Fibroblast of peridontal ligament (primary cell): ENCODE measurements at regions not wholly inside any gene's neighbourhood (a gene's known extent, or its start where the extent isn't known, plus 50 kb on each side); places are given as distances from the start of the nearest gene placed in this dataset.
A peak's percentile ranks its signal among the peaks of the same experiment; 100 is the strongest.

Source experiments
- DNase-seq: peaks from one replicate; pipeline ENCODE4 v3.0.0-alpha.2; 2010; ENCODE audit errors: extremely low read depth

DNA sequence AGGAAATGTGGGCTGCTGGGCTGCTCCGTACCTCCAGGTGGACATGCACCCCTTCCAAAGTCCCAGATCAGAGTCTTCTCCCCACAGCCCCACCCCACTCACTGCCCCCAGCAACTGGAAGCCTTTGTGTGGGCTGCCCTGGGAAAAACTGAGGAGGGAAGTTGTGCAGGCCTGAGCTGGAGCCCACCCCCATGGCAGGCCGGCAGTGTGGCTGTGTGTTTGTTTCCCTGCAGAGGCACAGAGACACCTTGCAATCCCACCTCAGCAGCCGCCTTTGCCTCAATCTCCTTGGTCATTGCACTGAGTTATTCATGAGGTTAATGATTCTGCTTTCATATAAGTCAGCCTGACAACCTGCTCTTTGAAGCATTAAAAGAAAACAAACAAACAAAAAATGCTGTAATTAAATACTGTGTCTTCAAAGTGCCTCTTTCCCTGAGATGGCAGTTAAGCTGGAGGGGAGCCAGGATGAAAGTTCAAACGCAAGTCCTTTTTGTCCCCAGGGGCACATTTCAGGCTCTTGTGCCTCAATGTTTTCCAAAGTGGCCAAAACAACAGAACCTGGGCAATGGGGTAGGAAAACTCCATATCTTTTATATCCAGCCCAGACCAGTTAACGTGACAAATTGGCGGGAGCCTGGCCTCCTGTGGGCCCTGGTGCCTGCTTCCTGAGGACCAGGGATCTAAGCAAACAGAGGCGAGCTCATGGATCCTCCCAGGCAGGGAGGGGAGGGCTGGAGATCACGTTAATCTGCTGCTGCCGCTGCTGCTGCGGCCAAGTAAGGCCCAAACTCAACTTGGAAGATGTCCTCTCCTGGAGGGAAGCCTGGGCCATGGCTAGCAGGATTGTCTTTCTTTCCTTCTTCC, 51.9 kb upstream of the TSPAN11 start:
- no peak for DNase-seq

DNA sequence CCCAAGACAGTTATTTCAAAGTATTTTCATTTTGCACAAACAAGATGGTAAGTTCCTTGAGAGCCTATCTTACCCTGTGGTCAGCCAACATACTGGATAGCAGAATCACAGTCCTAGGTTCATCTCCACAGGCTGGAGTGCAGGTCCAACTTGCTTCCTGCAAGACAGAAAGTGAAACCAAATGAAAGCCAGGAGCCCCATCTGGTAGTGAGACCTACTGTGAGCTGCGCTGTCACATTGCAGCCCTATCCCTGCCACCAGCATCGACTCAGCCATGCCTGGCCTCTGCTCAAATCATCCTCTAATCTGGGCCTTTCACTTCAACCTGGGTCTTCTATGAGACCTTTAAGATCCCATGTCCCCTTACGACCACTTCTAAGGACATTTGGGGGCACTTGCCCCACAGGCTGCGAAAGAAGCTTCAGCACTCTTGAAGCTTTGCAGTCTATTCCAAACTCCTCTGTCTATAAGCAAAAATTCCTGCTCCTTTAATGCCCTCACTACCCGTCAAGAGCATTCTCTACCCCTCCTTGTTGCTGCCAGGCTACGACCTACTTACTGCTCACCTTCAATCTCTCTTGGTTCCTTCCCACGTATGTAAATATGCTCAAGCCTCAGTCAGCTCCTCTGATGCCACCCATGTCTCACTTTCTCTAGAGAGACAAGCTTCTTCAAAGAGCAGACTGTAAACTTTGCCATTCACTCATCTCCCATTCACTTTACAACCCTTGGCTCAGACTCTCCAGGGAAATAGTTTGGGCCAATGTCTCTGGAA, 55.9 kb upstream of the TSPAN11 start:
- DNase-seq, result no peak

DNA sequence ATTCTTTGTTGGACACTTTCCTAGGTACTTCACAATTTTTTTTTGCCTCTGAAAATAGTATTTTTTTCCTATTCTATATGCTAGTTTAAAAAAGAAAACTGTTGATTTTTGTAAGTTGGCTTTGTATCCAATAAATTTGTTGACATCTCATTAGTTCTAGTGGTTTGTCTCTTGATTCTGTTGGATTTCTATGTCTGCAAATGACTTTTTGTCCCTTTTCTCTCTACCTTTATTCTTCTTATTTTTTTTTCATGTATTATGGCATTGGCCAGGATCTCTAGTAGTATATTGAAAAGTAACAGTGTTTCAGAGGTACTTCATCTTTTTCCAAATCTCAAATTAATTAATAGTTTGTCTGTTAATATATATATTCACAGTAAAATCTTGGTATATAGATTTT, 59.1 kb upstream of the TSPAN11 start:
- no peak for DNase-seq

DNA sequence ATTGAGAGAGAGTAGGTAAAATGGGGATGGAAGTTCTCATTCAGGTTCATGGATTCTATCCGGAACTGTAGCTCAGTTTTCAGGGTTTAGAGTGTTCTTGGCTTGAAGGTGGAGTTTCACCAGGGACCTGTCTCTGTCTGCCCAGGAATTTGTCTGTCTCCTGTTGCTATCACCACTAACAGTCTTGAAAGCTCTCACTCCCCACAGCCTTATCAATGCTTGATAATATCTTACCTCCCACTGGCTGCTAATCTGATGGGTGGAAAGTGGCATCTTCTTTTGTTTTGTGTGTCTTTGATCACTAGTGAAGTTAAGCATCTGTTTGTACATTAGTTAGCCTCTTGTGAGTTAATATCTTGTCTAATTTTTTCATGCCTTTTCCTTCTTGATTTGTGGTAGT, 60.3 kb upstream of the TSPAN11 start:
- no peak for DNase-seq

DNA sequence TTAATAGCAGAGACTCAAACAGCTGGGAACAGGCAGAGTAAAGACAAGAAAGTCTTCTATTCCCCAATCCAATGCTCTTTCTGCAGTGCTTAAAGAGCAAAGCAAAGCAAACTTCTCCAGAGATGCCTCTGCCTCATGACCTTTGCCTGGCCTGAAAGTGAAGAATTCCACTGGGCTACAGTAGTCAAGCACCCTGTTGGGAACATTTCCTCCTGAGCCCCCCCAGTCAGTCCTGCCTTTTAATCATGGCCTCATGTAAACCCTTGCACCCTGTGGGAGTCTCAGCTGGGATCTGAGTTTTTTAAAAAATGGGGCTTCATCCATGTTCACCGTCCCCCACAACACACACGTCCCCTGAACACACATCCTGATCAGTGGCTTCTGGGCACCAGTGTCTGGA, 62.7 kb upstream of the TSPAN11 start:
- no peak for DNase-seq

DNA sequence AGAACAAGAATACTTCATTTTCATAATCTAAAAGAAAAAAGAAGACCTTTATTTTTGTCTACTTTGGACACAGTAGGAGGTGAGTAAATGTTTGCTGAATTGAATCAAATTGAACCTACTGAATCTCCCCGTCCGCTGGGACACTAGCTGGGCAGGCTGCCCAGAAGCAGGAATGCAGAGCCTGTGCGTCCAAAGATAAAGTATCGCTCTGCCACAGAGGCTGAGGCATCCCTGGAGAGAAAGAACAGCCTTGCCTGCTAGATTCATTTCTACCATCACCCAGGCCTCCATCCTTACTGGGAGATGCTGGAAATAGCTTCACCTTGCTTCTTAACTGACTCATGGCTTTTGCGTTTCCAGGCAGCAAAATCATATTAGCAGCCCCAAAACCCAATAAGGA, 64.1 kb upstream of the TSPAN11 start:
- DNase-seq, result peak; percentile 33

DNA sequence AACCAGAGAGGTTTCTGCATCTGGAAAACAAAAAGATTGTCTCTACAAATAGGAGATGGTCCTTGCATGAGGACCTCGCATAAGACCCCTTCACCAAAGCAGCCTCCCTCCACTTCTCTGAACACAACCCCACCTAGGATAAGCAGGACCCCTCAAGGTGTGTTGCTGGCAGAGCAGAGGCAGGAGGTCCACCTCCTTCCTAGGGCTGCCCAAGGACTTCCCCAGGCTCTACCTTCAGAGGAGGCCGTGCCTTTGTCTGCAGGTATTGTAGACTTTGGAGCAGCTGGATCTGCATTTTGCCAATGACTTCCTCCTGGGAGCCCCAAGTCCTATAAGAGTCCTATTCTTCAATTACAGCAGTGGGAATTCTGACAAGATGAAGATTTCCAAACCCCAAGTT, 67.3 kb upstream of the TSPAN11 start:
- no peak for DNase-seq

DNA sequence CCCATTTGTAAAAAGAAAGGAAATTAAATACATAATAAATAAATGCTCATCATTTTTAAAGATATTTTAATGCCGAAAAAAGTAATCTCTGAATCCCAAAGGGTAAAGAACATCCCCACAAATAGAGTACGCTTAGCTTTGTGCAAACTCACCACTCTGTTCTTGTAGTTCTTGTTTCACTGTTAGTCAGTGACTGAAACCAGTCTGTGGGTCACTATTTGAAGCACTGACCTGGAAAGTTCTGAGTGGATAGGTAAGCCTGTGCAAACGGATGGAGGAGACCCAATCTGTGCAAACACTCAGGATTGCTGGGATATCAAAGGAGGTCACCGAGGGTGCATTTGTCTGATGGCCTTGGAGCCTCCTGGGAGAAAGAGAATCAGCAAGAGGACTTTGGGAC, 68.1 kb upstream of the TSPAN11 start:
- DNase-seq, result no peak

DNA sequence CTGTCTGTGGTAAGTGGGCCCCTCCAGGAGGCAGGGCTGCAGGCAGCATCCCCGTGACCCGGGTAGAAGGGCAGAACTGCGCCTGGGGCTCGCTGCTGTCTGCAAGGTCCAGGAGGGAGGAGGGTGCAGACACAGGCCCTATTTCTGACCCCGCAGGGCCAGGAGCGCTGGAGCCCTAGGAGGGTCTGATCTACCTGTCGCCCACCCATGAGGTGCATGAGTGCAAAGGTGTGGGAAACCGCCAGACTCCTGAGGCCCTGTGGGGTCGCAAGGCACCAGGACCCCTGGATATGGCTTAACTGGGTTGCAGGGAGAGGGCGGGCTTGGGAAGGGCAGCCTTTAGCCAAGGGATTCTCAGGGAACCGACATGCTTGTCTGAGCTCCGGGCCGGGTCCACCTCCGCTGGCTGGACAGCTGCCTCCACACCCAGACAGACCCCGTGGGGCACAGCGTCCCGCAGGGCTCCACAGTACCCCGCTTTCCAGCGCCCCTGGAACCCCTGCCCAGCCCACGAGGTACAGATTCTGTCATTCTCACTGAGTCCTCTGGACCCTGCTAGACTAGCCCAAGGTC, 72.9 kb upstream of the TSPAN11 start:
- DNase-seq, result no peak

DNA sequence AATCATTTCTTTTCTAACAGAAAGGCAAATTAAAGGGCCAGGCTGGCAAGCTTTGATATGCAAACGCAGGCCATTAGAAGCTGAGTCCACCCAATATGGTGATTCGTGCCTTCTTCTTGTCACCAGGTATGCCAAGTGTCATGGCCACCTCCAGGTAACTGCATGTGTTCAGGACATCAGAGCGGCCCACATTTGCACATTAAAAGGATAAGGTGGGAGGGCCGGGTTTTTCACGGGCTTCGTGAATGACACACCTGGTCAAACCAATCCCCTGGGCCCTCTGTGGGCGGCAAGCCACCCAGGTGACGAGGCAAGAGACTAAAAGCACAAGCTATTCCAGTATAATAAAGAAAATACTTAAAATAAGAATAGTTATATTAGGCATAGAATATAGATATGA, 75.9 kb upstream of the TSPAN11 start:
- no peak for DNase-seq

DNA sequence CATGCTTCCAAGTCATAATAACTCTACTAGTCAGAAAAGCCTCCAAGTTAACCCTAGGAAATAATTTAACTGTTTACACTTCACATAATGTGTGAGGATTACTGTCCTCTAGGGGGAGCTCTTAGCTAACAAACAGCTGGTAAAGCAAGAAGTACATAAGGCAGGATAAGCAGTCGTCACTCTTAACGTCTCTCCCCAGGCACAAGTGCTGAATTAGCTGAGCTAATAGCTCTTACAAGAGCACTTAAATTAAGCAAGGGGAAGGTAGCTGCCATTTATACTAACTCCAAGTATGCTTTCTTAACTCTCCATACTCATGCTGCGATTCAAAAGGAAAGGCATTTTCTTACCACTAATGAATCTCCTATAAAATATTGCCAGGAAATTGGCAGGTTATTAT, 79.3 kb upstream of the TSPAN11 start:
- DNase-seq, result peak; percentile 83

DNA sequence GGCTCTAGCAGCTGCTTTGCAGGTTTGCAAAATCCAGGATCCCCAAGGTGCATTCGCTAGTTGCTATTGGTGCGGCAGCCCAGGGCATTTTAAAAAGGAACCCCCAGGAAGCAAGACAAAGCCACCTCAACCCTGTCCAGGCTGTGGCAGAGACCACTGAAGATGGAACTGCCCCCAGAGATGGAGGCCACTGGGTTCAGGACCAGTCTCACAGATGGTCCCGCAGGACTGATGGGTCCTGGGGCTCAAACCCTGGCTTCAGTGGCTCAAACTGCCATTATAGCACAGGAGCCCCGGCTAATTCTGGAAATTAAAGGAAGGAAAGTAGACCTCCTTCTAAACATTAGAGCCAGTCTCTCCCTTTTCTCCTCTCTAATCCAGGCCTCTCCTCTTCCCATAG, 79.8 kb upstream of the TSPAN11 start:
- DNase-seq, result no peak

DNA sequence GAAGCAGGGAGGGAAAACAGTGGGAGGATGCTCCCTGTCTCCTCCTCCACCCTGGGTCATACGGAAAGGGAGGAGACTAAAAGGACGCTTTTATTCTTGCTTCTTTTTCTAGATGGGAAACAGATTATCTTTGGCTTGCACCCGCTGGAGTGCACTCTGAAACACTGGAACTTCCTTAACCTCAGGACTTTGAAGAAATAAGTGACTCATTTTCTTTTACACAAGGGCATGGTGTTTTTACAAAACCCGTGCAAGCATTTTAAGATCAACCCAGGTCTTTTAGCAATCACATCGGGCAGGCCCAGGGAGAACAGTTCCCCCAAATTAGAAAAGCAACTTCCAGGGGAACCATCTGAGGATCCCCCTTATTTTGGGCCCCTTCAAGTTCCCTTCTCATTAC, 80.9 kb upstream of the TSPAN11 start:
- peak; percentile 15 for DNase-seq

DNA sequence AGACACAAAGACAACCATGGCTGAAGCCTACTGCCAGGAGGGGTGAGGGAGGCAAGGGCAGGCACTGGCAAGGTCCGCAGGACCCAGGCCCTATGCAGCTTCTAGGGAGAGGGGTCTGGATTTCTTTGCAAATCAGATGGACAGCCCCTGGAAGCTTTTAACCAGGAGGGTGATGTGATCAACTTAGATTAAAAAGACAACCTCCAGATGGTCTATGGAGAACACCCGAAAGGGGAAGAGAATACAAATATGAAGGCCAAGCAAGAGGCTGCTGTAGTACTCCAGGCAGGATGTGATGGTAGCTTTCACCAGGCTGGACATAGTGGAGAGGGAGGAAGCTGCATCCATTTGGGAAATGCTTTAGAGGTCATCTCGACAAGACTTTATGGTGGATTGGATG, 83.3 kb upstream of the TSPAN11 start:
- DNase-seq, result no peak

DNA sequence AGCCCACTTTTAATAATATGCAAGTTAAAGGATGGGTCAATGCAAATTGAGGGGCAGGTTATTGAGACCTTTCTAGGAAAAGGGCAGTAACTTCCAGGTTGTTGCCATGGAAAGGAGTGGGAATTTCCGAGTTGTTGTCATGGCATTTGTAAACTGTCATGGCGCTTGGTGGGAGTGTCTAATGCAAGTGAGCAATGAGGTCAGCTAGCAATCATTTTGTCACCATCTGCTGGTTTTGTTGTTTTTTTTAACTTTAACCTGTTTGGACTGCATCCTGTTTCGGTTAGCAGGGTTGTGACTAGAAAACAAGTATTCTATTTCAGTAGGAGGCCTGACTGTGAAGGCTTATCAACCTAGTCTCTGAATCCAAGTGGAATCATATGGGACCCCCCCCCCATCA, 85.8 kb upstream of the TSPAN11 start:
- DNase-seq, result no peak

DNA sequence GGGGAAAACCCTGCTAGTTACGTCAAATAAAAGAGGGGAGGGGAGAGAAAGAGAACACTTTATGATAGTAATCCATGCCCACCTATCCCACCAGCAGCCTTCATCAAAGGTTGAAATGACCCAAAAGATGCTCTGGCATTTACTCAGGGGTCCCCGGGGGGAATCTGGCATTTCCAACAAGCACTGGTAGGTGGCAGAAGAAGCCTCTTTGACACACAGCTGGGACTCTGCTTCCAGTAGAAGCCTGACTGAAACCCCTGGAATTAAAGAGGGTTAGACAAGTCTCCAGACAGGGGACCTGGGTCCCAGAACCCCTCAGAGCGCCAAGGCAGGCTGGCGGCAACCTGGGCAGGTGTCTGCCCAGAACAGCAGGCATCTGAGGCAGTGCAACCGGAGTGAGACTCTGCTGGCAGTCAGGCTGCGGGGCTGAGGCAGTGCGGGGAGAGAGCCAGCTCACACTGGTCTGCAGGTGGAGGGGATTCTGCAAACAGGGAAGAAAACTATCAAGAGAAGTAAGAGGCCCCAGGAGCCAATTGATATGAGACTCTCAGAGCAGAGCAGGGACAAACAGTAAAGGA, 85.0 kb upstream of the CAPRIN2 start:
- no peak for DNase-seq

DNA sequence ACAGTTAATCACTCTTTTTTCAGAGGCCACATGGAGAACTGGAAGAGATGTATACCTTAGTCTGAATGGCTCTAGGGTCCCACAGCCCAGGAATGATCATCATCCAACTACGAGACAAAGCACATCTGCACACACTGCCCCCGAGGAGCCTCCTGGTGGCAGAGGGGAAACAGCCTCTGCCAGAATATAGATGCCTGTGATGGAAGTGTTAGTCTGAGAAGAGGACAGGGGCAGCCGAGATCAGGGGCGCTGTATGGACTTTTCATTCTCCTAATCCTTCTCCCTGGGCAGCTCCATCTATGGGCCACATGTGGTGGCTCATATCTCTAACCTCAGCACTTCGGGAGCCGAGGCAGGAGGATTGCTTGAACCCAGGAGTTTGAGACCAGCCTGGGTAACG, 82.8 kb upstream of the CAPRIN2 start:
- no peak for DNase-seq

DNA sequence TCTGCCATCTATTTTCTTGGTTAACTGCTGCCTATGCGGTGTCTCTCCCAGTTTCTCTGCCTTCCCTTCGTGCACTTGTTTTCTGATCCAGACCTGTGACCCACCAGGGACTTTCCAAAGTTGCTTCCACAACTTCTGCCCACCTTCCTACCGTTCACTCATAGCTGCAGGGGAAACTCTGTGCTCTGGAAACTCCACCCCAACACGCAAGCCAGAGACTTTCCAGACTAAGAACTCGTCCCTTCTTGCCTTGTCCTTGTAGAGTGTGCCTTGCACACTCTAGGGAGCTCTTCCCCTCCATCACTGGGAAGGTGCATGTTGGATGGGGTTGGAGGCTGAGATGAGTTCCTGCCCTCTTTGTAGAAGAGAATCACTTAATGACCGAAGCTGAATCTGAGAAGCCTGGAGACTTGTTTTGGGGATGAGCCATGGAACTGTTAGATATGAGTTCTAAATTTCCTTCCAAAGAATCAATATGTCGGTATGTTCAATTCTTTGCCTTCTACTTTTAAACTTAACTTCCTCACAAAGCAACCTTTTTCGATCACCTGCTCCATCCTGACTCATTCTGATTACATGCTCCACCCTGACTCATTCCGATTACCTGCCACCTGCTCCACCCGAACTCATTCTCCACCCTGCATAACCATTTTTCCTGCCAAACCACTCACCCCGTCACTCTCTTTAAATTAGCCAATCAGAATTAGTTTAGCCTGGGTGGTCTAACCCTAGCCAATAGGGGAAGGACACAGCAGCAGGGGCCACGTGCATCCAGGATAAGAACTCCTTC, 82.1 kb upstream of the CAPRIN2 start:
- DNase-seq, result no peak

DNA sequence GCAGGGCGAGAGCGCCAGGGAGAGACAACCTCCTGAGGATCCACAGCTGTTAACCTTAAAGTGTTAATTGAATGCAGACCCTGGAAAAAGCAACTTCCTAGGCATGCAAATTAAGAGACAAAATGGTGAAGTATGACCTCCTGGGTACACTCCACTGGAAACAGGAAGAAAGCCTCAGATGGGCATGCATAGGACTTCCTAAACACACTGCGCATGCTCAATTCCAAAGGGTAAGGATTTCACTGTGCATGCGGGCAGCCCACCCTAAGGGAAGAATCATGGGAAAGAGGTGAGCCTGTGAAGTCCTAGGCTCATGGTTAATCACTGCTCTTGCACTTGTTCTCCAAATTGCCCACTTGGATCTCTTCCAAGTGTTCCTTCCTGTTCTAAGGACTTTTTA, 80.5 kb upstream of the CAPRIN2 start:
- DNase-seq, result no peak

DNA sequence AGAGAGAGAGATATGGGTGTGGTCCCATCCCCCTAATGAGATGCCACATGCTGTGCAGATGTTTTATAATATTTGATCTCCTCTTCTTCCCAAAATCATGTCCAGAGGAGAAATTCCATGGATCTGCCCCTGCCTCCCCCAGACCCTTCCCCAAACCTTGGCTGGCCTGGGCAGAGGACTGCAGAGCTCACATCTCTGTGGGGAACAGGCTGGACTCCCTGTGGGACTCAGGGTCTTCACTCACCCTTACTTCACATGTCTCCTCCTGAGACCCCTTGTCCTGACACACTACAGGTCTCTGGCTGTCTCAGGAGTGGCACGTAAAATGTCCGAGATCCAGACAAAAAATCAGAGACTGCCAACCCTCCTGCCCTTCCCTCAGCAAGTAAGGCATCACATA, 76.0 kb upstream of the CAPRIN2 start:
- DNase-seq, result no peak

DNA sequence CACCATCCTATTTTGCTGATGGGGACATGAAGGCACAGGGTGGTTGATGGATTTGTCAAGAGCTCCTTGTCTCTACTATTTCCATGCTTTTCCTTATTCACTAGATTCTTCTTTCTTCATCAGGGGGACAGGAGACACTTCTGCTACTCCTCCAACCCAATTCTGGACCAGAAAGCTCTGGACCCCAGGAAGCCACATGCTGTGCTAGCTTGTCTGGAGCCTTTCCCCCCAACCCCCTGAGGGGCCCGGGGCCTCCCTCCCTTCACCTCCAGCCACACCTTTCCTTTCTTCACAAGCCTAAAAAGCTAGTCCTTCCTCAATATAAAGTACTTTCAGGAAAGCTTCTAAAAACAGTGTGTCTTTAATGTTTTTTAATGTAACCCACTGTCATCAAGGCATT, 75.1 kb upstream of the CAPRIN2 start:
- no peak for DNase-seq

DNA sequence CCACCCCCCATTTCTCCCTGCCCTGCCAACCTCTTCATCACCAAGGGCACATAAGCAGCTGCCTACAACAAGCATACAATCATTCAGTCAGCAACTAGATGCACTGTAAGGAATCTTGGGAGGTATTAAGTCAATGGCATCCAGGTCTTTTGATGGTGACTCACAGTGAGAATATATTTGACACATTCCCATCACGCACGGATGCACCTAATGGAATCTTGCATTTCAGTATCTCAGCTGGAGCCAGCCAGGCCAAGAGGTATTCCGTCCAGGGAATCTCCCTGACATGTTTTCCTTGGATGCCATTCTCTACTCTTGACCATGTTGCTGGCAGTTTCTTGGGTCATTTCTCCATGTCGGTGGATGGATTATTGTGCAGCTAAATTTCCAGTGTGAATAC, 73.9 kb upstream of the CAPRIN2 start:
- no peak for DNase-seq
